Ectodermal cell (in vitro differentiated cells): ENCODE measurements at regions not wholly inside any gene's neighbourhood (a gene's known extent, or its start where the extent isn't known, plus 50 kb on each side); places are given as distances from the start of the nearest gene placed in this dataset.

Source experiments
- H3K27ac ChIP-seq: 2 replicates; pipeline ENCODE4 v1.7.0; 2013; ENCODE audit warnings: mild to moderate bottlenecking, low read depth, low read length; ENCODE audit not compliant: insufficient read depth, poor library complexity, severe bottlenecking
- H3K27me3 ChIP-seq: 2 replicates; pipeline ENCODE4 v1.7.0; 2013; ENCODE audit warnings: mild to moderate bottlenecking, low read length; ENCODE audit not compliant: insufficient read depth, control insufficient read depth, poor library complexity, severe bottlenecking
- H3K36me3 ChIP-seq: one replicate; pipeline ENCODE4 v1.7.0; 2013; ENCODE audit warnings: low read length; ENCODE audit not compliant: control insufficient read depth, insufficient read depth
- H3K4me1 ChIP-seq: one replicate; pipeline ENCODE4 v1.7.0; 2013; ENCODE audit warnings: low read length; ENCODE audit not compliant: control insufficient read depth, insufficient read depth
- H3K4me3 ChIP-seq: 2 replicates; pipeline ENCODE4 v1.7.0; 2013; ENCODE audit warnings: low read depth, low read length, control low read depth; ENCODE audit not compliant: insufficient read depth
- H3K9me3 ChIP-seq: 2 replicates; pipeline ENCODE4 v1.7.0; 2013; ENCODE audit warnings: mild to moderate bottlenecking, low read length, moderate library complexity; ENCODE audit not compliant: control insufficient read depth
- WGBS, 2 experiments: methylation state at CpG; one replicate each; pipeline ENCODE4 v1.1.7; 2013; ENCODE audit warnings: missing lambda C conversion rate in 2 of 2; 5-methylcytosine and 5-hydroxymethylcytosine counted together

GRCh38 chr3:180296971-180297370, 260.2 kb upstream of the PEX5L start:
- Histone ChIP-seq H3K9me3 (no peaks in the 10 kb centered on the region), H3K4me3 (no peak overlapping the region), H3K27me3 (no peaks in the 10 kb centered on the region), H3K27ac (no peak overlapping the region), H3K4me1 (no peaks in the 10 kb centered on the region), H3K36me3 (no peaks in the 10 kb centered on the region)
- WGBS, 2 experiments = 98% methylated on average over 2 to 4 of the region's 5 CpGs

GRCh38 chr3:180306155-180306554, 269.4 kb upstream of the PEX5L start:
- Histone ChIP-seq H3K4me1 (no peaks in the 10 kb centered on the region), H3K27me3 (no peaks in the 10 kb centered on the region), H3K27ac (no peak overlapping the region), H3K9me3 (no peaks in the 10 kb centered on the region), H3K36me3 (no peaks in the 10 kb centered on the region), H3K4me3 (no peak overlapping the region)
- 80 to 87% methylated on average over 1 of the region's 1 CpG for WGBS, 2 experiments

- 75 to 84% methylated on average over 7 of the region's 7 CpGs for WGBS, 2 experiments
These were observed 270.0 kb upstream of the PEX5L start for GRCh38 chr3:180306691-180307090.

GRCh38 chr3:180311242-180311641, 274.5 kb upstream of the PEX5L start:
- Histone ChIP-seq H3K27me3 (no peaks in the 10 kb centered on the region), H3K27ac (no peak overlapping the region), H3K4me1 (no peaks in the 10 kb centered on the region), H3K4me3 (no peak overlapping the region), H3K9me3 (no peaks in the 10 kb centered on the region), H3K36me3 (no peaks in the 10 kb centered on the region)
- 93 to 94% methylated on average over 1 of the region's 1 CpG for WGBS, 2 experiments

More at GRCh38 chr3:180306691-180307090, 270.0 kb upstream of the PEX5L start:
- Histone ChIP-seq H3K36me3 (no peaks in the 10 kb centered on the region), H3K27me3 (no peaks in the 10 kb centered on the region), H3K4me1 (no peaks in the 10 kb centered on the region), H3K4me3 (no peak overlapping the region), H3K27ac (no peak overlapping the region), H3K9me3 (no peaks in the 10 kb centered on the region)

- no peak overlapping the region for H3K4me3 ChIP-seq
- H3K9me3 ChIP-seq = no peaks in the 10 kb centered on the region
- H3K27ac ChIP-seq = no peak overlapping the region
- WGBS, 2 experiments = 92 to 100% methylated on average over 2 of the region's 2 CpGs
- no peaks in the 10 kb centered on the region for H3K4me1 ChIP-seq
- no peaks in the 10 kb centered on the region for H3K27me3 ChIP-seq
- no peaks in the 10 kb centered on the region for H3K36me3 ChIP-seq
These were observed 279.6 kb upstream of the PEX5L start for GRCh38 chr3:180316321-180316720.

- H3K27ac ChIP-seq = no peak overlapping the region
- H3K4me3 ChIP-seq = no peak overlapping the region
- WGBS, 2 experiments = 94 to 95% methylated on average over 2 of the region's 2 CpGs
- no peaks in the 10 kb centered on the region for H3K9me3 ChIP-seq
- no peaks in the 10 kb centered on the region for H3K36me3 ChIP-seq
- H3K27me3 ChIP-seq = no peaks in the 10 kb centered on the region
- H3K4me1 ChIP-seq = no peaks in the 10 kb centered on the region
These were observed 282.5 kb upstream of the TTC14 start for GRCh38 chr3:180319461-180319860.

- Histone ChIP-seq H3K4me1 (no peaks in the 10 kb centered on the region), H3K36me3 (no peaks in the 10 kb centered on the region), H3K9me3 (no peaks in the 10 kb centered on the region), H3K4me3 (no peak overlapping the region), H3K27me3 (no peaks in the 10 kb centered on the region), H3K27ac (no peak overlapping the region)
- WGBS, 2 experiments = 91 to 96% methylated on average over 4 of the region's 4 CpGs
These were observed 281.3 kb upstream of the TTC14 start for GRCh38 chr3:180320631-180321030.

- Histone ChIP-seq H3K9me3 (no peaks in the 10 kb centered on the region), H3K36me3 (no peaks in the 10 kb centered on the region), H3K27ac (no peak overlapping the region), H3K4me3 (no peak overlapping the region), H3K27me3 (no peaks in the 10 kb centered on the region), H3K4me1 (no peaks in the 10 kb centered on the region)
These were observed 280.4 kb upstream of the TTC14 start for GRCh38 chr3:180321534-180321933.

- 92 to 97% methylated on average over 12 of the region's 12 CpGs for WGBS, 2 experiments
- Histone ChIP-seq H3K27me3 (no peaks in the 10 kb centered on the region), H3K36me3 (no peaks in the 10 kb centered on the region), H3K27ac (no peak overlapping the region), H3K4me3 (no peak overlapping the region), H3K9me3 (no peaks in the 10 kb centered on the region), H3K4me1 (no peaks in the 10 kb centered on the region)
These were observed 279.1 kb upstream of the TTC14 start for GRCh38 chr3:180322829-180323228.

- 94 to 96% methylated on average over 19 of the region's 19 CpGs for WGBS, 2 experiments
- Histone ChIP-seq H3K27me3 (no peaks in the 10 kb centered on the region), H3K36me3 (no peaks in the 10 kb centered on the region), H3K4me1 (no peaks in the 10 kb centered on the region), H3K4me3 (no peak overlapping the region), H3K9me3 (no peaks in the 10 kb centered on the region), H3K27ac (no peak overlapping the region)
These were observed 277.2 kb upstream of the TTC14 start for GRCh38 chr3:180324791-180325190.

GRCh38 chr3:180325533-180325932, 276.4 kb upstream of the TTC14 start:
- no peak overlapping the region for H3K4me3 ChIP-seq

More at GRCh38 chr3:180325533-180325932, 276.4 kb upstream of the TTC14 start:
- no peaks in the 10 kb centered on the region for H3K4me1 ChIP-seq
- H3K36me3 ChIP-seq = no peaks in the 10 kb centered on the region
- no peaks in the 10 kb centered on the region for H3K9me3 ChIP-seq
- no peak overlapping the region for H3K27ac ChIP-seq
- WGBS, 2 experiments = 92 to 95% methylated on average over 7 of the region's 7 CpGs
- H3K27me3 ChIP-seq = no peaks in the 10 kb centered on the region
